ENCODE measurements at regions not wholly inside any gene's neighbourhood (a gene's known extent, or its start where the extent isn't known, plus 50 kb on each side); places are given as distances from the start of the nearest gene placed in this dataset.

GRCh38 chr19:29086646-29087045 lies 126.3 kb downstream of the UQCRFS1 start:
- DNase-seq (ENCODE audit: unreplicated experiment) = no peak
- POLR2A ChIA-PET = no interaction called here
- Mint-ChIP-seq H3K4me1 (ENCODE audit: insufficient read depth, unreplicated experiment) (no peaks in the 10 kb centered on the region), H3K36me3 (ENCODE audit: insufficient read depth, unreplicated experiment) (no peaks in the 10 kb centered on the region), H3K27ac (ENCODE audit: low read depth, unreplicated experiment) (no peak overlapping the region), H3K4me3 (ENCODE audit: unreplicated experiment) (no peak overlapping the region), H3K27me3 (ENCODE audit: insufficient read depth, unreplicated experiment) (no peaks in the 10 kb centered on the region), H3K9me3 (ENCODE audit: unreplicated experiment) (peaks cover 34% of the 10 kb centered on the region)
- BruUV-seq (replicated peaks) = no TSS peak
- TF ChIP-seq, protein P1, sequence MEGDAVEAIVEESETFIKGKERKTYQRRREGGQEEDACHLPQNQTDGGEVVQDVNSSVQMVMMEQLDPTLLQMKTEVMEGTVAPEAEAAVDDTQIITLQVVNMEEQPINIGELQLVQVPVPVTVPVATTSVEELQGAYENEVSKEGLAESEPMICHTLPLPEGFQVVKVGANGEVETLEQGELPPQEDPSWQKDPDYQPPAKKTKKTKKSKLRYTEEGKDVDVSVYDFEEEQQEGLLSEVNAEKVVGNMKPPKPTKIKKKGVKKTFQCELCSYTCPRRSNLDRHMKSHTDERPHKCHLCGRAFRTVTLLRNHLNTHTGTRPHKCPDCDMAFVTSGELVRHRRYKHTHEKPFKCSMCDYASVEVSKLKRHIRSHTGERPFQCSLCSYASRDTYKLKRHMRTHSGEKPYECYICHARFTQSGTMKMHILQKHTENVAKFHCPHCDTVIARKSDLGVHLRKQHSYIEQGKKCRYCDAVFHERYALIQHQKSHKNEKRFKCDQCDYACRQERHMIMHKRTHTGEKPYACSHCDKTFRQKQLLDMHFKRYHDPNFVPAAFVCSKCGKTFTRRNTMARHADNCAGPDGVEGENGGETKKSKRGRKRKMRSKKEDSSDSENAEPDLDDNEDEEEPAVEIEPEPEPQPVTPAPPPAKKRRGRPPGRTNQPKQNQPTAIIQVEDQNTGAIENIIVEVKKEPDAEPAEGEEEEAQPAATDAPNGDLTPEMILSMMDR (IDR thresholded peaks at IDR 0.05; ENCODE audit: unreplicated experiment) = no peak
- intact Hi-C loops (cut with micrococcal nuclease) = no loop called here
- CTCF ChIA-PET = interaction anchor here (0.6 kb wide), 2 partner anchors 381 to 390 kb away, joined by 4 read pairs; no protein-coding TSS in a partner anchor

DNA sequence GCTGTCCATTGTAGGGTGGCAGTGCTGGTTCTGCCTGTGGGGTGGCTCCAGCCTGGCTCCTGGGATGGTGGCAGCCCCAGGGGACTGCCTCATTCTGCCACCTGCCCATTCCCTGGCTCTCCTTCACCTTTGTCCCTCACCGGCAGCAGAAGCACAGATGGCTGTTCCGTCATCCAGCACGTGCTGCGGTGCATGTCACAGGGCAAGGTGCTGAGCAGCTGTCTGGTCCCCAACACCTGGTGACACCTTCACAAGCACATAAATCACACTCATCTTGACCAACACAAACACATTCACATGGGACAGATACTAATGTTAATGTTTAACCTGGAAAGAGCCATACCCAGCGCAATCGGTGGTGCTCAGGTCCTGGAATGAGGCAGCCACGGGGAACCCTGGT lies 126.8 kb downstream of the UQCRFS1 start:
- CTCF ChIA-PET = interaction anchor here (0.6 kb wide), 1 partner anchor 390 kb away, joined by 4 read pairs; no protein-coding TSS in a partner anchor
- POLR2A ChIA-PET = no interaction called here
- Mint-ChIP-seq H3K36me3 (ENCODE audit: insufficient read depth, unreplicated experiment) (no peaks in the 10 kb centered on the region), H3K4me1 (ENCODE audit: insufficient read depth, unreplicated experiment) (no peaks in the 10 kb centered on the region), H3K9me3 (ENCODE audit: unreplicated experiment) (peaks cover 34% of the 10 kb centered on the region), H3K27ac (ENCODE audit: low read depth, unreplicated experiment) (no peak overlapping the region), H3K27me3 (ENCODE audit: insufficient read depth, unreplicated experiment) (no peaks in the 10 kb centered on the region), H3K4me3 (ENCODE audit: unreplicated experiment) (no peak overlapping the region)
- TF ChIP-seq, protein P1 (IDR thresholded peaks at IDR 0.05; ENCODE audit: unreplicated experiment) = no peak
- DNase-seq (ENCODE audit: unreplicated experiment) = no peak
- no TSS peak for BruUV-seq (replicated peaks)
- intact Hi-C loops (cut with micrococcal nuclease) = no loop called here

DNA sequence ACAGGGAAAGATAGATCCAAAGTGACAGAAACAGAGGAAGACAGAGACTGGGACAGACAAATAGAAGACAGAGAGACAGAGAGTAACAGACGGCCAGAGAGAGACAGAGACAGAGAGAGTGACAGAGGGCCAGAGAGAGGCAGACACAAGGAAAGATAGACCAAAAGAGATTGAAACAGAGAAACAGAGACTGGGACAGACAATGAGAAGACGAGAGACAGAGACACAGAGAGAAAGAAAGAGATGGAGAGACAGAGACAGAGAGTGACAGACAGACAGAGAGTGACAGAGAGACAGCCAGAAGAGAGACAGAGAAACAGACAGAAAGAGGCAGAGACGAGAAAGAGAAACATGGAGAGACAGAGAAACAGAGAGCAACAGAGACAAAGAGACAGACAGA lies 127.3 kb downstream of the UQCRFS1 start:
- Mint-ChIP-seq H3K4me1 (ENCODE audit: insufficient read depth, unreplicated experiment) (no peaks in the 10 kb centered on the region), H3K36me3 (ENCODE audit: insufficient read depth, unreplicated experiment) (no peaks in the 10 kb centered on the region), H3K9me3 (ENCODE audit: unreplicated experiment) (peaks cover 34% of the 10 kb centered on the region), H3K4me3 (ENCODE audit: unreplicated experiment) (no peak overlapping the region), H3K27me3 (ENCODE audit: insufficient read depth, unreplicated experiment) (no peaks in the 10 kb centered on the region), H3K27ac (ENCODE audit: low read depth, unreplicated experiment) (no peak overlapping the region)
- BruUV-seq (replicated peaks) = no TSS peak
- DNase-seq (ENCODE audit: unreplicated experiment) = no peak
- ChIA-PET CTCF (no interaction called here), POLR2A (no interaction called here)
- intact Hi-C loops (cut with micrococcal nuclease) = no loop called here
- TF ChIP-seq, protein P1 (IDR thresholded peaks at IDR 0.05; ENCODE audit: unreplicated experiment) = no peak

DNA sequence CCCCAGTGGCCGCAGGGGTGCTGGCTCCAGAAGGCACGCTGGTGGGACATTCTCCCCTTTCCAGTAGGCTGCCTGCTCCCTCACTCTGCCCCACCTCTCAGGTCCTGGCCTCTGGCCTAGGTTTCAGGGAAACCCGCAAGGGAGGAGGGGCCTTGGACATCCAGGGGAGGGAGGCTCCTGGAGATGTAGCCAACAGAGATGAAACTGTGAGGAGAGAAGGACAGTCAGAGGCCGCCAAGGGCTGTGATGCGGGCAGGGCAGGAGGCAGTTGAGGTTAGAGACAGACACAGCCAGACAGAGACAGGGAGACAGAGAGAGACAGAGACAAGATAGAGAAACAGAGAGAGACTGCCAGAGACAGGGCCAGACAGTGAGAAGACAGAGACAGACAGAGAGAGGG lies 127.7 kb downstream of the UQCRFS1 start:
- TF ChIP-seq, protein P1 (IDR thresholded peaks at IDR 0.05; ENCODE audit: unreplicated experiment) = no peak
- no peak overlapping the region for H3K4me3 Mint-ChIP-seq (ENCODE audit: unreplicated experiment)
- DNase-seq (ENCODE audit: unreplicated experiment) = no peak
- H3K9me3 Mint-ChIP-seq (ENCODE audit: unreplicated experiment) = peaks cover 34% of the 10 kb centered on the region
- POLR2A ChIA-PET = no interaction called here
- CTCF ChIA-PET = interaction anchor here (1.0 kb wide), 1 partner anchor 175 kb away, joined by 3 read pairs; no protein-coding TSS in a partner anchor
- no peak overlapping the region for H3K27ac Mint-ChIP-seq (ENCODE audit: low read depth, unreplicated experiment)
- intact Hi-C loops (cut with micrococcal nuclease) = no loop called here
- H3K36me3 Mint-ChIP-seq (ENCODE audit: insufficient read depth, unreplicated experiment) = no peaks in the 10 kb centered on the region
- BruUV-seq (replicated peaks) = no TSS peak
- no peaks in the 10 kb centered on the region for H3K4me1 Mint-ChIP-seq (ENCODE audit: insufficient read depth, unreplicated experiment)
- no peaks in the 10 kb centered on the region for H3K27me3 Mint-ChIP-seq (ENCODE audit: insufficient read depth, unreplicated experiment)
